GM21723 (cell line): ENCODE measurements at regions not wholly inside any gene's neighbourhood (a gene's known extent, or its start where the extent isn't known, plus 50 kb on each side); places are given as distances from the start of the nearest gene placed in this dataset.

ENCODE experiments used
- ATAC-seq: cut with Tn5 transposase; IDR thresholded peaks from one replicate; pipeline ENCODE4 v1.9.1; 2021; ENCODE audit warnings: mild to moderate bottlenecking, moderate library complexity; ENCODE audit not compliant: unreplicated experiment

GRCh38 chr6:153275997-153276396 is 144.9 kb upstream of the RGS17 start:
- ATAC-seq: no peak

- ATAC-seq: no peak
Measured at GRCh38 chr6:153272201-153272980, 141.3 kb upstream of the RGS17 start.

- ATAC-seq: no peak
Measured at GRCh38 chr6:153263489-153263888, 132.4 kb upstream of the RGS17 start.

GRCh38 chr6:153251326-153251725 is 120.2 kb upstream of the RGS17 start:
- no peak for ATAC-seq

- no peak for ATAC-seq
Measured at GRCh38 chr6:153237670-153238069, 106.6 kb upstream of the RGS17 start.

- ATAC-seq: peak; percentile 65
Measured at GRCh38 chr6:153231048-153231646, 100.1 kb upstream of the RGS17 start.

GRCh38 chr6:153218184-153218792 is 87.2 kb upstream of the RGS17 start:
- ATAC-seq: no peak

- ATAC-seq: no peak
Measured at GRCh38 chr6:153216789-153217188, 85.7 kb upstream of the RGS17 start.

GRCh38 chr6:153215242-153215641 is 84.2 kb upstream of the RGS17 start:
- no peak for ATAC-seq

GRCh38 chr6:153214436-153214835 is 83.4 kb upstream of the RGS17 start:
- ATAC-seq: no peak

- ATAC-seq: peak; percentile 92
Measured at GRCh38 chr6:153210083-153210482, 79.0 kb upstream of the RGS17 start.

GRCh38 chr6:153208706-153209105 is 77.6 kb upstream of the RGS17 start:
- ATAC-seq: no peak

- ATAC-seq: no peak
Measured at GRCh38 chr6:153207617-153208016, 76.5 kb upstream of the RGS17 start.

- no peak for ATAC-seq
Measured at GRCh38 chr6:153207006-153207405, 75.9 kb upstream of the RGS17 start.

GRCh38 chr6:153192943-153193885 is 62.1 kb upstream of the RGS17 start:
- ATAC-seq: no peak

- ATAC-seq: no peak
Measured at GRCh38 chr6:153183925-153184324, 52.8 kb upstream of the RGS17 start.
